Hepatocyte (in vitro differentiated cells): ENCODE measurements at regions not wholly inside any gene's neighbourhood (a gene's known extent, or its start where the extent isn't known, plus 50 kb on each side); places are given as distances from the start of the nearest gene placed in this dataset.

Experiments
- CTCF ChIP-seq: fragments of 200-600 bp; sonication (generic); IDR thresholded peaks from 2 replicates; pipeline ENCODE4 v1.5.1; 2016; ENCODE audit warnings: antibody characterized with exemption, mild to moderate bottlenecking; ENCODE audit not compliant: poor library complexity
- EZH2 ChIP-seq: fragments of 200-600 bp; sonication (generic); IDR thresholded peaks from 2 replicates; pipeline ENCODE4 v1.6.1; 2016; ENCODE audit warnings: antibody characterized with exemption, mild to moderate bottlenecking, borderline replicate concordance

- TF ChIP-seq CTCF: no peak
- TF ChIP-seq EZH2: no peak
Observed at GRCh38 chr6:121884620-121885019, 449.2 kb downstream of the GJA1 start.
